ENCODE measurements at regions not wholly inside any gene's neighbourhood (a gene's known extent, or its start where the extent isn't known, plus 50 kb on each side); places are given as distances from the start of the nearest gene placed in this dataset.

- TF ChIP-seq EP300 (IDR thresholded peaks at IDR 0.05) = no peak
- TF ChIP-seq, protein P1, sequence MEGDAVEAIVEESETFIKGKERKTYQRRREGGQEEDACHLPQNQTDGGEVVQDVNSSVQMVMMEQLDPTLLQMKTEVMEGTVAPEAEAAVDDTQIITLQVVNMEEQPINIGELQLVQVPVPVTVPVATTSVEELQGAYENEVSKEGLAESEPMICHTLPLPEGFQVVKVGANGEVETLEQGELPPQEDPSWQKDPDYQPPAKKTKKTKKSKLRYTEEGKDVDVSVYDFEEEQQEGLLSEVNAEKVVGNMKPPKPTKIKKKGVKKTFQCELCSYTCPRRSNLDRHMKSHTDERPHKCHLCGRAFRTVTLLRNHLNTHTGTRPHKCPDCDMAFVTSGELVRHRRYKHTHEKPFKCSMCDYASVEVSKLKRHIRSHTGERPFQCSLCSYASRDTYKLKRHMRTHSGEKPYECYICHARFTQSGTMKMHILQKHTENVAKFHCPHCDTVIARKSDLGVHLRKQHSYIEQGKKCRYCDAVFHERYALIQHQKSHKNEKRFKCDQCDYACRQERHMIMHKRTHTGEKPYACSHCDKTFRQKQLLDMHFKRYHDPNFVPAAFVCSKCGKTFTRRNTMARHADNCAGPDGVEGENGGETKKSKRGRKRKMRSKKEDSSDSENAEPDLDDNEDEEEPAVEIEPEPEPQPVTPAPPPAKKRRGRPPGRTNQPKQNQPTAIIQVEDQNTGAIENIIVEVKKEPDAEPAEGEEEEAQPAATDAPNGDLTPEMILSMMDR (IDR thresholded peaks at IDR 0.05) = no peak
These were observed 679.0 kb upstream of the ID2 start for GRCh38 chr2:8002765-8003393.

Data from esophagus muscularis mucosa (tissue), 3 donors.